ENCODE measurements at regions not wholly inside any gene's neighbourhood (a gene's known extent, or its start where the extent isn't known, plus 50 kb on each side); places are given as distances from the start of the nearest gene placed in this dataset.

- no peak for TF ChIP-seq CTCF (IDR thresholded peaks at IDR 0.05; ENCODE audit: low read length)
- TF ChIP-seq EZH2 (optimal IDR thresholded peaks at IDR 0.05; ENCODE audit: low read depth, low read length), result no peak
Measured at GRCh38 chr6:5899216-5900045, 107.3 kb downstream of the NRN1 start.

Data from MM.1S (cell line).